Neural cell (in vitro differentiated cells): ENCODE measurements at regions not wholly inside any gene's neighbourhood (a gene's known extent, or its start where the extent isn't known, plus 50 kb on each side); places are given as distances from the start of the nearest gene placed in this dataset.

Experiments
- EP300 ChIP-seq: fragments of 450-650 bp; conservative IDR thresholded peaks from 2 replicates; pipeline ENCODE4 v1.6.1; 2014; ENCODE audit warnings: antibody characterized with exemption, mild to moderate bottlenecking, moderate library complexity; ENCODE audit not compliant: poor library complexity, severe bottlenecking
- EZH2 ChIP-seq: fragments of 200-600, 300-800 bp; shearing (Covaris generic), sonication (generic); IDR thresholded peaks from 2 replicates; pipeline ENCODE4 v1.6.1; 2014; ENCODE audit warnings: antibody characterized with exemption, low read length, borderline replicate concordance, mild to moderate bottlenecking; ENCODE audit not compliant: insufficient read depth, poor library complexity, severe bottlenecking
- POLR2AphosphoS5 ChIP-seq: IDR thresholded peaks from 2 replicates; pipeline ENCODE4 v1.6.1; 2012
- TAF1 ChIP-seq: IDR thresholded peaks from 2 replicates; pipeline ENCODE4 v1.6.1; 2012; ENCODE audit warnings: low read depth
- TF ChIP-seq, protein P1 (sequence below): fragments of 450-650 bp; IDR thresholded peaks from 2 replicates; pipeline ENCODE4 v1.5.1; 2014; ENCODE audit warnings: antibody characterized with exemption, mild to moderate bottlenecking, moderate library complexity; ENCODE audit not compliant: poor library complexity, severe bottlenecking

DNA sequence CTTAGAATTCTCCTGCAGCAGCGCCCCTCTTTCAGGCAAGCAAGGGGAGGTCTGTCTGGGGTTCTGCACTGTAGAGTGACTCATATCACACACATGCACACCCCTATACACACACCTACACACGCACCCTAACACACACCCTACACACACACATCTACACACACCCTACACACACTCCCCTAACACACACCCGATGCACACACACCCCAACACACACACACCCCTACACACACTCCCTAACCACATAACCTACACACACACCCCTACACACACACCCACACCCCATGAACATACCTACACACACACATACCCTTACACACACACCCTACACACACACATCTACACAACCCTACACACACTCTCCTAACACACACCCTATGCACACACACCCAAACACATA, 493.2 kb downstream of the IRS2 start:
- TF ChIP-seq, protein P1, sequence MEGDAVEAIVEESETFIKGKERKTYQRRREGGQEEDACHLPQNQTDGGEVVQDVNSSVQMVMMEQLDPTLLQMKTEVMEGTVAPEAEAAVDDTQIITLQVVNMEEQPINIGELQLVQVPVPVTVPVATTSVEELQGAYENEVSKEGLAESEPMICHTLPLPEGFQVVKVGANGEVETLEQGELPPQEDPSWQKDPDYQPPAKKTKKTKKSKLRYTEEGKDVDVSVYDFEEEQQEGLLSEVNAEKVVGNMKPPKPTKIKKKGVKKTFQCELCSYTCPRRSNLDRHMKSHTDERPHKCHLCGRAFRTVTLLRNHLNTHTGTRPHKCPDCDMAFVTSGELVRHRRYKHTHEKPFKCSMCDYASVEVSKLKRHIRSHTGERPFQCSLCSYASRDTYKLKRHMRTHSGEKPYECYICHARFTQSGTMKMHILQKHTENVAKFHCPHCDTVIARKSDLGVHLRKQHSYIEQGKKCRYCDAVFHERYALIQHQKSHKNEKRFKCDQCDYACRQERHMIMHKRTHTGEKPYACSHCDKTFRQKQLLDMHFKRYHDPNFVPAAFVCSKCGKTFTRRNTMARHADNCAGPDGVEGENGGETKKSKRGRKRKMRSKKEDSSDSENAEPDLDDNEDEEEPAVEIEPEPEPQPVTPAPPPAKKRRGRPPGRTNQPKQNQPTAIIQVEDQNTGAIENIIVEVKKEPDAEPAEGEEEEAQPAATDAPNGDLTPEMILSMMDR = no peak
- TF ChIP-seq EP300 (no peak), POLR2AphosphoS5 (no peak), EZH2 (no peak), TAF1 (no peak)
